ENCODE measurements at regions not wholly inside any gene's neighbourhood (a gene's known extent, or its start where the extent isn't known, plus 50 kb on each side); places are given as distances from the start of the nearest gene placed in this dataset.

GRCh38 chr1:8120693-8121260, 94.7 kb upstream of the ERRFI1 start (continued):
- TF ChIP-seq ZBTB49 (CRISPR knock-in tag; IDR thresholded peaks at IDR 0.05; ENCODE audit: borderline replicate concordance), result no peak
- TF ChIP-seq, protein P1, sequence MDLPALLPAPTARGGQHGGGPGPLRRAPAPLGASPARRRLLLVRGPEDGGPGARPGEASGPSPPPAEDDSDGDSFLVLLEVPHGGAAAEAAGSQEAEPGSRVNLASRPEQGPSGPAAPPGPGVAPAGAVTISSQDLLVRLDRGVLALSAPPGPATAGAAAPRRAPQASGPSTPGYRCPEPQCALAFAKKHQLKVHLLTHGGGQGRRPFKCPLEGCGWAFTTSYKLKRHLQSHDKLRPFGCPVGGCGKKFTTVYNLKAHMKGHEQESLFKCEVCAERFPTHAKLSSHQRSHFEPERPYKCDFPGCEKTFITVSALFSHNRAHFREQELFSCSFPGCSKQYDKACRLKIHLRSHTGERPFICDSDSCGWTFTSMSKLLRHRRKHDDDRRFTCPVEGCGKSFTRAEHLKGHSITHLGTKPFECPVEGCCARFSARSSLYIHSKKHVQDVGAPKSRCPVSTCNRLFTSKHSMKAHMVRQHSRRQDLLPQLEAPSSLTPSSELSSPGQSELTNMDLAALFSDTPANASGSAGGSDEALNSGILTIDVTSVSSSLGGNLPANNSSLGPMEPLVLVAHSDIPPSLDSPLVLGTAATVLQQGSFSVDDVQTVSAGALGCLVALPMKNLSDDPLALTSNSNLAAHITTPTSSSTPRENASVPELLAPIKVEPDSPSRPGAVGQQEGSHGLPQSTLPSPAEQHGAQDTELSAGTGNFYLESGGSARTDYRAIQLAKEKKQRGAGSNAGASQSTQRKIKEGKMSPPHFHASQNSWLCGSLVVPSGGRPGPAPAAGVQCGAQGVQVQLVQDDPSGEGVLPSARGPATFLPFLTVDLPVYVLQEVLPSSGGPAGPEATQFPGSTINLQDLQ (CRISPR knock-in tag; IDR thresholded peaks at IDR 0.05), result no peak
- TF ChIP-seq, protein P2, sequence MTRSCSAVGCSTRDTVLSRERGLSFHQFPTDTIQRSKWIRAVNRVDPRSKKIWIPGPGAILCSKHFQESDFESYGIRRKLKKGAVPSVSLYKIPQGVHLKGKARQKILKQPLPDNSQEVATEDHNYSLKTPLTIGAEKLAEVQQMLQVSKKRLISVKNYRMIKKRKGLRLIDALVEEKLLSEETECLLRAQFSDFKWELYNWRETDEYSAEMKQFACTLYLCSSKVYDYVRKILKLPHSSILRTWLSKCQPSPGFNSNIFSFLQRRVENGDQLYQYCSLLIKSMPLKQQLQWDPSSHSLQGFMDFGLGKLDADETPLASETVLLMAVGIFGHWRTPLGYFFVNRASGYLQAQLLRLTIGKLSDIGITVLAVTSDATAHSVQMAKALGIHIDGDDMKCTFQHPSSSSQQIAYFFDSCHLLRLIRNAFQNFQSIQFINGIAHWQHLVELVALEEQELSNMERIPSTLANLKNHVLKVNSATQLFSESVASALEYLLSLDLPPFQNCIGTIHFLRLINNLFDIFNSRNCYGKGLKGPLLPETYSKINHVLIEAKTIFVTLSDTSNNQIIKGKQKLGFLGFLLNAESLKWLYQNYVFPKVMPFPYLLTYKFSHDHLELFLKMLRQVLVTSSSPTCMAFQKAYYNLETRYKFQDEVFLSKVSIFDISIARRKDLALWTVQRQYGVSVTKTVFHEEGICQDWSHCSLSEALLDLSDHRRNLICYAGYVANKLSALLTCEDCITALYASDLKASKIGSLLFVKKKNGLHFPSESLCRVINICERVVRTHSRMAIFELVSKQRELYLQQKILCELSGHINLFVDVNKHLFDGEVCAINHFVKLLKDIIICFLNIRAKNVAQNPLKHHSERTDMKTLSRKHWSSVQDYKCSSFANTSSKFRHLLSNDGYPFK (CRISPR knock-in tag; IDR thresholded peaks at IDR 0.05; ENCODE audit: borderline replicate concordance), result no peak
- TF ChIP-seq, protein P3, sequence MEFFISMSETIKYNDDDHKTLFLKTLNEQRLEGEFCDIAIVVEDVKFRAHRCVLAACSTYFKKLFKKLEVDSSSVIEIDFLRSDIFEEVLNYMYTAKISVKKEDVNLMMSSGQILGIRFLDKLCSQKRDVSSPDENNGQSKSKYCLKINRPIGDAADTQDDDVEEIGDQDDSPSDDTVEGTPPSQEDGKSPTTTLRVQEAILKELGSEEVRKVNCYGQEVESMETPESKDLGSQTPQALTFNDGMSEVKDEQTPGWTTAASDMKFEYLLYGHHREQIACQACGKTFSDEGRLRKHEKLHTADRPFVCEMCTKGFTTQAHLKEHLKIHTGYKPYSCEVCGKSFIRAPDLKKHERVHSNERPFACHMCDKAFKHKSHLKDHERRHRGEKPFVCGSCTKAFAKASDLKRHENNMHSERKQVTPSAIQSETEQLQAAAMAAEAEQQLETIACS (CRISPR knock-in tag; IDR thresholded peaks at IDR 0.05), result no peak
- TF ChIP-seq ADNP (CRISPR knock-in tag; IDR thresholded peaks at IDR 0.05), result no peak
- no peak for TF ChIP-seq ZNF430 (CRISPR knock-in tag; IDR thresholded peaks at IDR 0.05)
- no peak for TF ChIP-seq ZBTB2 (CRISPR knock-in tag; IDR thresholded peaks at IDR 0.05; ENCODE audit: low read depth)
- TF ChIP-seq XBP1 (CRISPR knock-in tag; IDR thresholded peaks at IDR 0.05), result no peak
- no peak for TF ChIP-seq ZNF704 (CRISPR knock-in tag; IDR thresholded peaks at IDR 0.05; ENCODE audit: borderline replicate concordance)
- 0 out of 2 replicates have a peak, but pooled peaks have one; percentile 74 for TF ChIP-seq FOXO1 (CRISPR knock-in tag; IDR thresholded peaks at IDR 0.05)
- TF ChIP-seq HNRNPLL (IDR thresholded peaks at IDR 0.05; ENCODE audit: low read depth, low read length, poor library complexity, severe bottlenecking), result no peak
